ENCODE measurements at regions not wholly inside any gene's neighbourhood (a gene's known extent, or its start where the extent isn't known, plus 50 kb on each side); places are given as distances from the start of the nearest gene placed in this dataset.

GRCh38 chr11:129591527-129591926, 215.9 kb downstream of the BARX2 start:
- Histone ChIP-seq H3K9me3 (no peaks in the 10 kb centered on the region), H3K4me3 (no peak overlapping the region), H3K27me3 (peaks cover 0 to 31% (median 0%) of the 10 kb centered on the region in 4 donors), H3K27ac (replicated peaks in 1 of 4) (no peak overlapping the region), H3K36me3 (no peaks in the 10 kb centered on the region), H3K4me1 (no peaks in the 10 kb centered on the region)
- TF ChIP-seq POLR2A (IDR thresholded peaks at IDR 0.05; ENCODE audit: low read depth), result no peak
- no peak for TF ChIP-seq POLR2AphosphoS5 (IDR thresholded peaks at IDR 0.05)
- no peak for TF ChIP-seq EP300 (IDR thresholded peaks at IDR 0.05)
- TF ChIP-seq CTCF (IDR thresholded peaks at IDR 0.05), result no peak
- 80% methylated on average over 2 of the region's 2 CpGs for WGBS
- intact Hi-C loops (cut with DNase I), result no loop called here
- DNase-seq (ENCODE audit: extremely low spot score), result no peak

- H3K27ac ChIP-seq (replicated peaks in 1 of 4), result no peak overlapping the region
- intact Hi-C loops (cut with DNase I), result no loop called here
- 89% methylated on average over 8 of the region's 8 CpGs for WGBS
- H3K27me3 ChIP-seq, result peaks cover 0 to 32% (median 0%) of the 10 kb centered on the region in 4 donors
- no peaks in the 10 kb centered on the region for H3K36me3 ChIP-seq
- H3K4me1 ChIP-seq, result no peaks in the 10 kb centered on the region
- H3K9me3 ChIP-seq, result no peaks in the 10 kb centered on the region
- TF ChIP-seq POLR2AphosphoS5 (IDR thresholded peaks at IDR 0.05) (no peak), CTCF (IDR thresholded peaks at IDR 0.05) (no peak), EP300 (IDR thresholded peaks at IDR 0.05) (no peak), POLR2A (IDR thresholded peaks at IDR 0.05; ENCODE audit: low read depth) (no peak)
- DNase-seq (ENCODE audit: extremely low spot score), result no peak
- H3K4me3 ChIP-seq, result no peak overlapping the region
These were observed 216.5 kb downstream of the BARX2 start for GRCh38 chr11:129592191-129592590.

GRCh38 chr11:129593098-129593497, 217.4 kb downstream of the BARX2 start:
- Histone ChIP-seq H3K36me3 (no peaks in the 10 kb centered on the region), H3K9me3 (peaks cover 0 to under 1% (median 0%) of the 10 kb centered on the region in 4 donors), H3K4me1 (no peaks in the 10 kb centered on the region), H3K27me3 (peaks cover 0 to 34% (median 0%) of the 10 kb centered on the region in 4 donors), H3K27ac (replicated peaks in 1 of 4) (no peak overlapping the region), H3K4me3 (no peak overlapping the region)
- DNase-seq (ENCODE audit: extremely low spot score), result no peak
- no peak for TF ChIP-seq EP300 (IDR thresholded peaks at IDR 0.05)
- TF ChIP-seq POLR2AphosphoS5 (IDR thresholded peaks at IDR 0.05), result no peak
- TF ChIP-seq POLR2A (IDR thresholded peaks at IDR 0.05; ENCODE audit: low read depth), result no peak
- TF ChIP-seq CTCF (IDR thresholded peaks at IDR 0.05), result no peak
- WGBS, result 80% methylated on average over 2 of the region's 2 CpGs
- intact Hi-C loops (cut with DNase I), result no loop called here

GRCh38 chr11:129595038-129595962, 219.7 kb downstream of the BARX2 start:
- Histone ChIP-seq H3K27ac (replicated peaks in 1 of 4) (no peak overlapping the region), H3K27me3 (peaks cover 0 to 32% (median 0%) of the 10 kb centered on the region in 4 donors), H3K4me3 (no peak overlapping the region), H3K9me3 (peaks cover 0 to 6% (median 0%) of the 10 kb centered on the region in 4 donors), H3K4me1 (no peaks in the 10 kb centered on the region), H3K36me3 (no peaks in the 10 kb centered on the region)
- intact Hi-C loops (cut with DNase I), result no loop called here
- WGBS, result 29% methylated on average over 8 of the region's 9 CpGs
- TF ChIP-seq EP300 (IDR thresholded peaks at IDR 0.05), result no peak
- no peak for TF ChIP-seq POLR2A (IDR thresholded peaks at IDR 0.05; ENCODE audit: low read depth)
- no peak for TF ChIP-seq POLR2AphosphoS5 (IDR thresholded peaks at IDR 0.05)
- TF ChIP-seq CTCF (IDR thresholded peaks at IDR 0.05), result no peak
- DNase-seq (ENCODE audit: extremely low spot score), result no peak

All from esophagus muscularis mucosa (tissue), 4 donors.